HG03025 (cell line): ENCODE measurements at regions not wholly inside any gene's neighbourhood (a gene's known extent, or its start where the extent isn't known, plus 50 kb on each side); places are given as distances from the start of the nearest gene placed in this dataset.
"Not testable (repeated sequence)": the region's sequence is repeated elsewhere in the genome, so short reads cannot be mapped to it uniquely, and the experiment has no call there.

Experiments used
- ATAC-seq: cut with Tn5 transposase; IDR thresholded peaks from one replicate; pipeline ENCODE4 v1.9.1; 2021; ENCODE audit warnings: mild to moderate bottlenecking, moderate library complexity; ENCODE audit not compliant: unreplicated experiment, low FRiP score

GRCh38 chr1:238601604-238602003, 710.9 kb upstream of the ZP4 start:
- not testable (repeated sequence) for ATAC-seq

- ATAC-seq = no peak
These were observed 706.0 kb upstream of the ZP4 start for GRCh38 chr1:238596703-238597102.

- ATAC-seq = no peak
These were observed 701.9 kb upstream of the ZP4 start for GRCh38 chr1:238592621-238593020.

GRCh38 chr1:238589843-238590435, 699.2 kb upstream of the ZP4 start:
- ATAC-seq = no peak

GRCh38 chr1:238582816-238583215, 692.1 kb upstream of the ZP4 start:
- no peak for ATAC-seq

GRCh38 chr1:238581332-238581731, 690.6 kb upstream of the ZP4 start:
- no peak for ATAC-seq

- no peak for ATAC-seq
These were observed 678.0 kb upstream of the ZP4 start for GRCh38 chr1:238568735-238569134.

GRCh38 chr1:238562341-238562740, 671.6 kb upstream of the ZP4 start:
- no peak for ATAC-seq

- no peak for ATAC-seq
These were observed 668.0 kb upstream of the ZP4 start for GRCh38 chr1:238558746-238559145.

GRCh38 chr1:238558156-238558555, 667.4 kb upstream of the ZP4 start:
- ATAC-seq = no peak

- no peak for ATAC-seq
These were observed 661.5 kb upstream of the ZP4 start for GRCh38 chr1:238552271-238552670.

GRCh38 chr1:238549137-238549536, 658.4 kb upstream of the ZP4 start:
- no peak for ATAC-seq

- no peak for ATAC-seq
These were observed 655.4 kb upstream of the ZP4 start for GRCh38 chr1:238546118-238546517.

GRCh38 chr1:238537641-238538040, 646.9 kb upstream of the ZP4 start:
- no peak for ATAC-seq

GRCh38 chr1:238530209-238530851, 639.6 kb upstream of the ZP4 start:
- no peak for ATAC-seq

GRCh38 chr1:238517711-238518110, 627.0 kb upstream of the ZP4 start:
- no peak for ATAC-seq

- ATAC-seq = no peak
These were observed 610.6 kb upstream of the ZP4 start for GRCh38 chr1:238501290-238501689.

- ATAC-seq = no peak
These were observed 608.3 kb upstream of the ZP4 start for GRCh38 chr1:238499021-238499420.

GRCh38 chr1:238492271-238492670, 601.5 kb upstream of the ZP4 start:
- ATAC-seq = no peak

GRCh38 chr1:238491265-238491664, 600.5 kb upstream of the ZP4 start:
- no peak for ATAC-seq

GRCh38 chr1:238489006-238489405, 598.3 kb upstream of the ZP4 start:
- no peak for ATAC-seq

- no peak for ATAC-seq
These were observed 597.7 kb upstream of the ZP4 start for GRCh38 chr1:238488401-238488800.

- no peak for ATAC-seq
These were observed 597.2 kb upstream of the ZP4 start for GRCh38 chr1:238487931-238488330.
